Stimulated activated CD8-positive, alpha-beta memory T cell treated with anti-CD3 and anti-CD28 coated beads, Interleukin-12 subunit alpha, Interleukin-12 subunit beta, amount 100 ng/mL, for 4 hours (primary cell): ENCODE measurements at regions not wholly inside any gene's neighbourhood (a gene's known extent, or its start where the extent isn't known, plus 50 kb on each side); places are given as distances from the start of the nearest gene placed in this dataset.

Experiments used
- DNase-seq: peaks from one replicate; pipeline ENCODE4 v3.0.0-alpha.2; 2020; ENCODE audit warnings: low read depth

DNA sequence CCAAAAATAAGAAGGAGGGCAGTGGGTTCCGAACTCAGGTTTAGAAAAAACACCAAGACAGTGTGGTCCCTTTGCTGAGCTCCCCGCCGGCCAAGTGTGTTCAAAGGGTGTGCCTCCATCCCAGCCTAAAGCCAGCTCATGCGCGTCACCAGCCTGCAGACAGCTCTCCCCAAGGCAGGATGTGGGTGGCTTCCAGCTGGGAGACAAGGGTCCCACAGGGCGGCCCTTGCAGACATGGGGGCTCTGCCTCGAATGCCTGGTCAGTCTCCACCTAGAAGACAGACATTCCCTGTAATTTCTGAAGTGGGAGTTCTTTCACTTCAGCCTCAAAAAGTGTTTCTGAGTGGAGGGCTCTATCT lies 135.8 kb upstream of the GPC1 start:
- no peak for DNase-seq

DNA sequence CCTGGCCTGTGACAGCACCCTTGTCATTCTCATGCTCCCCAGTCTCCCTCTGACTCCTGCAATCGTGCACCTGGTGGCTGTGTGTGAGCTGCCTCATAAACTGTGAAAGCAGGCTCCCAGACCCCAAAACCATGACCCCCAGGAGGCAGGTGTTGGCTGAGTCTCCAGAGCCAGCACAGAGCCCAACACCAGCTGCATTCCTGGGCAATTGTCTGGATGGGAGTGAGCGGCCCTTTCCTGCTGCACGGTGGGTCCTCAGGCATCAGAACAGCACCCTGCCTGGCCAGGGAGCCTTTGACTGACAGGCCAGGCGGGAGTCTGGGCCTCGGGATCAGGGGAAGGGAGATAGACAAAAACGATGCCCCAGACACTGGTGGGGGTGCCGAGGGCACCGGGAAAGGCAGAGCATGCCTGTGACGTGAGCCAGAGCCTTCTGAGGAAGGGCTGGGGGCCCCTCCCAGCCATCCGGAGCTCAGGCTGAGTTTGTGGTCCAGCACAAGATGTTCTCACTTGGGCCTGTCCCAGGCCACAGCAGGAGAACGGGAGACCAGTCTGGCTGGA lies 135.1 kb upstream of the GPC1 start:
- no peak for DNase-seq

DNA sequence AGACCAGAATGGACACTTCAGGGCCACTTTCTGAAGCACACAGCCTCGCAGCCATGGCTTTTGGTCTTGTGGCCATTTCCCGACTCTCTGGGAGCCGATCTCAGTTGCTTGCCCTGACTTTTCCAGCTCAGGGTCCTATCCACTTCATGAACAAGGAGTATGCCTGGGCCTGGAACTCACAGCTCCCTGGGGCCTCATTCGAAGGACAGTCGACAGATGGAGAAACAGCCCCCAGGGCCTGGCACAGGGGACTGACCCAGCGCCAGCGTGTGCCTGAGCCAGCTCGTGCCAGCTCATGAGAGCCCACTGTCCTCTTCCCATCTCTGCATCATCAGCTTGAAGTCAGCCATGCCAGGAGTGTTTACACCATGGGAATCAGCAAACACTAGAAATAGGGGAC lies 134.6 kb upstream of the GPC1 start:
- no peak for DNase-seq

DNA sequence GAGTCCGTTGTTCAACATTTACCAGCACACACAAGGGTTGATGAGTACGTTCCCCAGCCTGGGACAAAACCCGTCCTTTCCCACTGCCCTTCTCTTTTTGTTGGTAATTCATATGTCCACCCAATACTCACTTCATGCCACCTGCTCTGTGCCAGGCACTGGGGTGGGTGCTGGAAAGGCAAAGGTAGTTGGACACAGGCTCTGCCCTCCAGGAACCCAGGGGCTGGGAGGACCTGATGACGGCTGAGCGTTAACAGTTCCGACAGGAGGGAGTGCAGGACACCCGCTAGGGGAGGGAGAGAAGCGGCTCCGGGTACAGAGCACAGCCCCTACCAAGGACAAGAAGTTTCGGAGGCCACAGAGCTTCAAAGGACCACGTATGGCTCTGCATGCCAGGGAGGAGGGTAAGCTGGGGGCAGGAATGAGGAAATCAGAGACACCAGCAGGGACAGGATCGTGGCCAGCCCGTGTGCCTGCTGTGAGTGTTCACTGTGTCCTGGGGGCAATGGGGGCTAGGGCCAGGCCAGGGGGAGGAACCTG lies 134.1 kb upstream of the GPC1 start:
- DNase-seq = no peak

DNA sequence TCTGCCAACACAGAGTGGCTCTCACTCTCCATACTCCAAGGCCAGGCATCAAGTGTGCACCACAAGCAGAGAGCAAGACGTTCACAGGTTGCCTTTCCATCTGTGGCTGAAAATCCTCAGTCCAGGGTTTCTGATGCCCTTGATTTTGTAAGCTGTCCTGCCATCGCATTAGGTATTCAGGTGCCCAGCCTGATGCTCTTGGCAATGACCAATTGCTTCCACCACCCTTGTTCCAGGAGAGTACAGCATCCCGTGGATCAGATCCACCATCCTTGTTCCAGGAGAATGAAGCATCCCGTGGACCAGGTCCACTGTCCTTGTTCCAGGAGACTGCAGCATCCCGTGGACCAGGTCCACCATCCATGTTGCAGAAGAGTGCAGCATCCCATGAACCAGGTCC lies 133.4 kb upstream of the GPC1 start:
- DNase-seq = no peak

DNA sequence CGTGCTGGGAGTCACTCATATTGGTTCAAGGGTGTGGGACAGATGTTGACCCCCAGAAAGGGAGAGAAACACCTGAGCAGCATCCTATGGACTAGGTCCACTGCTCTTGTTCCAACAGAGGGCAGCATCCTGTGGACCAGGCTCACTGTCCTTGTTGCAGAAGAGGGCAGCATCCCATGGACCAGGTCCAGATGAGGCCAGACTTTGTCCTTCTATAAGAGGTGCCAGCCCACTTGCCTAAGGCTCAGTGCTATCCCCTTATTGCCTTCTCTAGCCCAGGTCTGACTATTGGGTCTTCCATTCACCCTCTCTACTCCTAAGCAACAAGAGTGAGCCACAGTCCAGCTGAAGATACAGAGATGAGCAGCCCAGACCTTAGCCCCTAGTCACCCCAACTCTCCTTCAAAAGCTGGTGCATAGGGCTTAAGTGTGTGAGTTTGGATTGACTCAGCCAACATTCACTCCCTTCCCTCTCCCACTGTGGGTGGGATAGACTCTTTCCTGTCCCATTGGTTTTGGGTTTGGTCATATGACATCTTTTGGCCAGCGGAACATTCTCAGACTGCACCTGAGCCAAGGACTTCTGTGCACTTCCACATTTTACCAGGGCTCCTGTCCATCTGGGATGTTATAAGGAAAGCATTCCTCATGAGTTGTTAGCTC lies 132.4 kb upstream of the GPC1 start:
- DNase-seq = no peak

DNA sequence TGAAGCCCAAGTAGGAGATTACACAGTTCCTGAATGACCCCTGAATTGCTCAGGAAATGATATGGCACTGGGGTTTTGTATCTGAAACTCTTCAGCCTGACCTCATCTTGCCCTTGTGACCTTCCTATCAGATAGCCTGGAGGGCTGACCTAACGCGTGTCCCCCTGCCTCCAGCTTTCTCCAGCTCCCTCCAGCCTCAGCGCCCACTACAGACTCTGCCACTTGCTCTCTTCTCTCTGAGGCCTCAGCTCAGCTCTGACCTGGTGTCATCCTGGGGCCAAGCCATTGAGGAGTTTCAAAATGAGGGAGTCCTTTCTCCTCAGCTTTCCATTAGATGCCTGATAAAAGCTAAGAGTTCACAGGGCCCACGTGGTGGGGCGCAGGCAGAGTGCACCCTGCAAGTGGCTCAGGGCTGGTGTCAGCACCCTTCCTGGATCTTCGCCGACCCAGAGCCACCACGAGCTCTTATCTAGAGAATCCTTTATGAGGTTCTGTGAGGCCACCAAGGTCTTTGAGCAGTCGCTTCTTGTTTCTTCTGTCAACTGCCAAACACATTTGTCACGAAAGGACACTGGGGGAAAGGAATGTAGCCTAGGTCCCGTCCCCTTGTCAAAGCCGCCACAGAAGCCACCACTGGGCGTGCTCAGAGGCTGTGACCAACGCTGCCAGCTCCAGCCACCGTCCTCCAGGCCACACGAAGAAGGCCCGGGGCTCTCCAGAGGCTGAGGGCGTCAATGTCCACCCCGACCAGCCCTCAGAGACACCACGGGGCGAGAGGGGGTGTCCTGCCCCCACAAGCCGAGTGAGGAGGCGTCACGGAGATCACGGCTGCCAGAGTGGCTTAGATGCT lies 131.3 kb upstream of the GPC1 start:
- DNase-seq = no peak

DNA sequence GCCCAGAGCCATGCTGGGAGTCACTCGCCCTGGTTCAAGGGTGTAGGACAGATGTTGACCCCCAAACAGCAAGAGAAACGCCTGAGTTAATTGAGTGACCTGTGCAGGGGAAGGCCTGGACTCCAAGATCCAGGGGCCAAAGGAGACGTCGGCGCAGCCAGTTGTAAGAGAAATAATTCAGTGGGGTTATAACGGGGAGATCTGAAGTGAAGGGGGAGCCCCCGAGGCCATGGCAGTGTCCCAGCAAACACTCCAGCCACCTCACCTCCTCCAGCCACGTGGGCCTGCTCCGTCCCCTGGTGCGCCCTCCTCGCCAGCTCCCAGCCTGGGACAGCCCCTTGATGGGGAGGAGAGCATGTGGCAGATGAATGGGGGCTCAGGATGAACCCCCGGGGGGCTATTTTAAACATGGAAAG lies 130.7 kb upstream of the GPC1 start:
- no peak for DNase-seq

DNA sequence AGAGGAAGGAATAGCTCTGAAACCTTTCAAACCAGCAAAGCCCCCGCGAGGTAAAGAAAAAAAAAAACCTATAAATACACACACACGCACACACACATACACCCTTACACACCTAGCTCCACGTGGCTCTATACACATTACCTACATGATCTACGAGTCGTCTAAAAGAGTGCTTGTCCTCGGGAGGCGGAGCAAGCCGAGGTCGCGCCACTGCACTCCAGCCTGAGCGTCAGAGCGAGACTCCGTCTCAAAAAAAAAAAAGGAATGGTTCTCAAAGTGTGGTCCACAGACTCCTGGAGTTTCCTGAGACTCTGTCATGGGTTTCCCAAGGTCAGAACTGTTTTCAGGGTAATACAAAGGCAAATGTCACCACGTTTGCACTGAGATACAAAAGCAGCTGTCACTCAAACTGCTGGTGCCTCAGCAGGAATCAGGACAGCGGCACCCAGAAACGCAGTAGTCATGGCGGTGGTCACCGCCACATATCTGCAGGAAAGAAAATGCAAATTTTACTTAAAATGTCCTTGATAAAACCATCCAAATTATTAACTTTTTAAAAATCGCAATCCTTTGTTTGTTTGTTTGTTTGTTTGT lies 130.0 kb upstream of the GPC1 start:
- DNase-seq = no peak

DNA sequence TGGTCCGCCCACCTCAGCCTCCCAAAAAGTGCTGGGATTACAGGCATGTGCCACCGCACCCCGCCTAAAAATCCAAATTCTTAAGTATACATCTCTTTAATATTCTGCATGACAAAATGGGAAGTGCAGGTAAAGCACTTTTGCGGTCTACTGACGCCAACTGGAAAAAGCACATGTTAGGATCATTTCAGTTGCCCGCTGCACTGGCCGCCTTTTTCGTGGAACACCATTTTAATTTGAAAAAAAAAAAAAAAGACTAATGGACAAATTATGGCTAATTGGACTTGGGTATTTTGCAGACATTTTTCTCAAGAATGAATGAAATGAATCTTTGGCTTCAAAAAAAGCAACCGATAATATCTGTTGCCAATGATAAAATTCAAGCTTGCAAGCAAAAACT lies 129.3 kb upstream of the GPC1 start:
- no peak for DNase-seq

DNA sequence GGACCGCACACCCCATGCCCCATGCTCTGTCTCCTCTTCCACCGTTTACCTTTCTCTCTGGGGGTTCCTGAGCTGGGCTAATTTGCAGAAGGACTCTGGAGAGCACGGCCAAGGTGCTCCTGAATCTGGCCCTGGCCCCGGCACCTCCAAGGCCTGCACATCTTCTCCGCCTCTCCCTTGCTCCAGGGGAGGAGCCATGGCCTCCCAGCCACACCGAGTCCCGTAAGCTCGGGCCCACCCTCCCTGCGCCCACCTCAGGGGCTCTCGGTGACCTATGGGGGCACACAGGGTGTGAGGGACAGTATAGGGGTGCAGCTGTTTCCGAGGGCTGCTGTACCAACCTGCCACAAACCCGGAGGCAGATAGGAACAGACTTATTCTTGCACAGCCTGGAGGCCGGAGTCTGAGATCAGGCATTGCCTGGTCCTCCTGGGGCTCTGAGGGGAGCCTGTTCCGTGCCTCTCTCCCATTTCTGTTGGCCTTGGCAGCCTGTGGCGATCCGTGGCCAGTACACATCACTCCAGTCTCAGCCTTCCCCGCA lies 127.3 kb upstream of the GPC1 start:
- DNase-seq = no peak

DNA sequence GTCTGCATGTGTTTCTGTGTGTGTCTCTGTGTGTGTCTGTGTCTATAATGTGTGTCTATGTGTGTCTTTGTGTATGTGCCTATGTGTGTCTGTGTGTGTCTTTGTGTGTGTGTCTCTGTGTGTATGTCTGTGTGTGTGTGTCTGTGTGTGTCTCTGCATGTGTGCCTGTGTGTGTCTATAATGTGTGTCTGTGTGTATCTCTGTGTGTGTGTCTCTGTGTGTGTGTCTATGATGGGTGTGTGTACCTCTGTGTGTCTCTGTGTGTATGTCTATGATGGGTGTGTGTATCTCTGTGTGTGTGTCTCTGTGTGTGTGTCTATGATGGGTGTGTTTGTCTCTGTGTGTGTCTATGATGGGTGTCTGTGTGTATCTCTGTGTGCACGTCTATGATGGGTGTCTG lies 126.2 kb upstream of the GPC1 start:
- DNase-seq = no peak

DNA sequence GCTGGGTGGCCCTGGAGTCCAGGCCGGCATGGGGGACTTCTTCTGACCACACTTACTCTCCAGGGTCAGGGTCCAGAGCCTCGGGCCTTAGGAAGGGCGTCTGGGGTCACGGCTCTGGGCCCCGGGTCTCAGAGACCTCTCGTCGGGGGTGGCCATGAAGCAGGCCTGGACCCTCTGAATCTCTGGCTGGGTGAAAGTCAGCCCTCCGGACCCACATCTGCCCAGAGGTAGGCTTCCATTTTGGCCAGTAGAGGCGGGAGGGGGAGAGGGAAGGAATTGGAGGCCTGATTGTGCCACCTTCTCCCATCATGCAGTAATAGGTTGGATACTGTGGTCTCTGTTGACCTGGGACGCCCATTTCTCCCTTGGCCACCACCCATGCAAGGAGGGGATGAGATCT lies 125.3 kb upstream of the GPC1 start:
- no peak for DNase-seq

DNA sequence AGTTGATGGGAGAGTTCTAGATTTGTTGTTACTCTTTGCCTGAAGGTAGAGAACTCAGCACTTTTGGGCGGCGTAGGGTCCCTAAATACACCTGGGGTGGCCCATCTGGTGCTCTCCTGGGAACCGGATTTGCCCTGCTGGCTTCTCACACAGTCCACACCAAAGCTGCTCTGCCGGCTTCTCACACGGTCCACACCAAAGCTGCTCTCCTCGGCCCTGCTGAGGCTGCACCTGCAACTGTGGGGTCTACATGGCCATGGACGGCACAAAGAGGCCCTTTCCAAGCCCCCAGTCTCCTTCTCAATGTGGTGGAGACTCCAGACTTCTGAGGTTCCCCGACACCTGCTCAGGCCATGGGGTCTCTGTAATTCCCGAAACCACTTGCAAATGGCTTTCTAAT lies 124.8 kb upstream of the GPC1 start:
- DNase-seq = no peak

DNA sequence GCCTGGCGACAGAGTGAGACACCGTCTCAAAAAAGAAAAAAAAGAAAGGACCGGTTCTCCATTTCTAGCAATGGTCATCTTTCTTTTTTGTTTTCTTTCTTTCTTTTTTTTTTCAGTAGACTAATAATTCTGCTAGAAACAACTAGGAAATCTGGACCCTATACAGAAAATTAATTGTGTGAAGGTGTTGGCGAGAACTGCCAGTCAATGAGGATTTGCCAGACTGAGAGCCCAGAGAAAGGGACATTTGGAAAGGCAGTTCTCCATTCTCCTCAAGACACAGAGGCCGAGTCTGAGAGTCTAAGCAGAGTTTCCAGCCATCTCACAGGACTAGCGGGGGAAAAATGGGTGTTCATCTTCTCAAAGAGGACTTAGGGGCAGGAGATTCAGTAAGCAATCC lies 123.6 kb upstream of the GPC1 start:
- no peak for DNase-seq

DNA sequence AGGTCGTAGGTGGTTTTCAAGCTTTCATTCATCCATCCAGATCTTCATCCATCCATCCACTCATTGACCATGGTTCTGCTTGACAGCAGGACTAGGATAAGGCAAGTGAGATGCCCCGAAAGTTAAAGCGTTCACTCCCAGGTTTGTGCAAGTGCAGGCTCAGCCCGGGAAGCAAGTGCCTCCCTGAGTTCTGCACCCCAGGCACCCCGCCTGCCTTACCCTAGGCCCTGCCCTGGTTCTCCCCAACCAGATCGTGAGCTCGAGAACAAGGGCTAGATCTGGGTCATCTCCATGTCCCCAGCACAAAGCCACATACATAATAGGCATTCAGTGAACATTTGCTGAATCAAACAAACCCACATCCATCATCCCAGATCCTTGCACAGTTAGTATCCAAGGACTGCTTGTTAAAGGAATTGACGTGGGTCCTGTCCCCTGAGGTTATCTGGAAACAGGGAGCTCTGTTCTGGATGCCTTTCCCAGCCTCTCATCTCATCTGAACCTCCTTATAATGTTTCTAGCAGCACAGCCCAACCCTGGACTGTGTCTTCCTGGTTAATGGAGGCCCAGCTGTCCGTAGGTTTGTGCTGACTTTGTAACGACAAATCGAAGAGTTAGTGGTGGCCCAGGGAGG lies 116.1 kb upstream of the GPC1 start:
- no peak for DNase-seq

DNA sequence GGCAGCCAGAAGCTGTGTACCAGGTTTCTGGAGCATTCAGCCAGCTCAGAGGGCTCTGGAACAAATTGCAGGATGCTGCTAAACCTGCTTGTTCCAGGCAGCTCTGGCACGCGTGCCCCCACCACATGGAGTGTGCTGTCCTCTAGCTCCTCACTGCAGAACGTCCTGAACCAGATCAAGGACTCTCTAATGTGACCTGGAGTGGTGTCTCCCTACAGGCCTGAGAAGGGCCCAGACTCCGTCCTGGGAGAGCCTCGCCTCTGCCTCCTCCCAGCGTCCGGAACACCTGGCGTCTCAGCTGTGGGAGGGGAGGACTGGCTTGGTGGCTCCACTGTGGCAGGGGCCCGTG lies 115.6 kb upstream of the GPC1 start:
- no peak for DNase-seq

DNA sequence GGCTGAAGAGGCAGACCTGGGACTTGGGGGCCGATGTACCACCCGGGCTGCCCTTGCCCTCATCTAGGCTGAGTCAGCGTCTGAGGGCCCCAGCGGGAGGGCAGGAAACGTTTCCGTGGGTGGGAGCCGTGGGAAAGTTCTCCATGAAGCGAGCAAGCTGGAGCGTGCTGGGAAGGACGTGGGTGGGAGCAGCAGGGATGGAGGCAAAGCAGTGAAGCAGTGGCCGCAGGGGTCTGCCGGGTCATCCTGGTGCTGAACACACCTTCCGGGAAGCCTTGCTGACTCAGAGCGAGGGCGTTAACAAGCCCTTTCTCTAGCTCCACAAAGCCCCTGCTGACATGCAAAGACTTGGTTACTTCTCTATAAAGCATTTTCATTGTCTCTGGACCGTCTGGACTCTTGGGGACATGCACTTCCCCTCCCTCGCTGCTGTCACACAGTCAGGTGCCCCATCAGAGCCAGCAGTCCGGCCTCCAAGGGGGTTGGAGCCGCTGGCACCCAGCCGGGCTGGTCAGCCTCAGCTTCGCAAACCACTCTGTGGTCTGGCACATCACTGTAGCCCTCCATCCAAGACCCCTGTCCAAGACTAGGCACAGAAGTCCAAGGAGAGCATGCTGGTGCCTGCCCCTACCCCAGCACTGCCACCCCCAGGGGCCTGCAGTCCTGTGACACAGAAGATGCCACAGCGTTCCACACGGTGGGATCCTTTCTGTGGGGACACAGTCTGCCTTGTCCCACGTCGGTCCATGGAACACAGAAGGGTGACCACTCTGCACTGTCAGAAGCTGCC lies 115.1 kb upstream of the GPC1 start:
- DNase-seq = no peak

DNA sequence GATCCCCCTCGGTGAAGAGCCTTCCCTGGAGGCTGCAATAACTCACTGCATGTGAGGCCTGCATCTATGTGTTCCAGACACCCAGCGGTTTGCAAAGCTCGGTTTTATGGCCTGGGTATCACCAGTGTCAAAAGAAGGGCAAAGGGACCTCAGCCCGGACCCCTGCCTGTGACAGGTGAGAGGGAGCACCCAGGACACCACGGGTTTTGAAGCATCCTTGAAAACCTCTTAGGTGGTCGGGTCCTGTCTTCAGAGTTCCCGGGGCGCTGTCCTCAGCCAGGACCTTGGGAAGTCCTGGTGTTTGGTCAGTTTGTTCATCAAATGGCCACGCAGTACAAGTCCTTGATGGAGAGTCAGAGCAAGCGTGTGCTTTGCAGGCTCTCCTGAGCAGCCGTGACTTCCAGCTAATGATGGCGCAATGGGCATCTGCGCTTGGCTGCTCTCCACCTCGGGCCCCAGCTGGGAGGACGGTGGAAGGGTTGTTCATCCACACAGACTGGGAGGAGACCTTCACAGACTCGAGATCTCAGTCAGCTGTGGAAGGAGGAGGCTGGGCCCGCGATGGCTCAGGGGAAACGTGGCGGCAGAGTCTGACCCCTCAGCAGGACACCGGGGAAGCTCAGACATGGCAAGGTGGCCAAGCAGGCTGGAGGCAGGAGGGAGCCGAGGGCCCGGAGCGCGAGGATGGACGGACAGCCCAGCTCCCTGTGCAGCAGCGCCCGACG lies 113.1 kb upstream of the GPC1 start:
- DNase-seq = no peak

DNA sequence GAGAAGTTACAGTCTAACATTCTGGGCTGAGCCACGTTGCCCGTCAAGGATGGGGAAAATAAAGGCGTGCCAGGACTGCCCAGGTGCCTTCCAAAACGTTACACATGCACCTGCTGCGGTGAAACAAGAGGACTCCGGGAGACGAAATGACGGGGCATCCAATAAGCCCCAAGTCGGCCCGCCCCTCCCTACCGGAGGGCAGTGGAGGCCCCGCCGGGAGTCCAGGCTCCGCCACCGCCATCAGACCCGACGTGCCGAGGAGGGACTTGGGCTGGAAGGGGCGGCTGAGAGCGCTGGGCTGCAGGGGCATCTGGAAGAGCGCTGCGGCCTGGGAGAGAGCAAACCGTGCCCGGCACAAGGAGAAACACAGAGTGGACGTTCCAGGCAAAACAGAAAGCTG lies 112.5 kb upstream of the GPC1 start:
- no peak for DNase-seq
